ENCODE measurements at regions not wholly inside any gene's neighbourhood (a gene's known extent, or its start where the extent isn't known, plus 50 kb on each side); places are given as distances from the start of the nearest gene placed in this dataset.

- DNase-seq (ENCODE audit: low spot score) (no peak), ATAC-seq (no peak)
Observed at GRCh38 chr6:169943241-169944060, 192.0 kb downstream of the ERMARD start.

GRCh38 chr6:169942173-169942572 is 190.8 kb downstream of the ERMARD start:
- ATAC-seq (no peak), DNase-seq (ENCODE audit: low spot score) (no peak)

DNA sequence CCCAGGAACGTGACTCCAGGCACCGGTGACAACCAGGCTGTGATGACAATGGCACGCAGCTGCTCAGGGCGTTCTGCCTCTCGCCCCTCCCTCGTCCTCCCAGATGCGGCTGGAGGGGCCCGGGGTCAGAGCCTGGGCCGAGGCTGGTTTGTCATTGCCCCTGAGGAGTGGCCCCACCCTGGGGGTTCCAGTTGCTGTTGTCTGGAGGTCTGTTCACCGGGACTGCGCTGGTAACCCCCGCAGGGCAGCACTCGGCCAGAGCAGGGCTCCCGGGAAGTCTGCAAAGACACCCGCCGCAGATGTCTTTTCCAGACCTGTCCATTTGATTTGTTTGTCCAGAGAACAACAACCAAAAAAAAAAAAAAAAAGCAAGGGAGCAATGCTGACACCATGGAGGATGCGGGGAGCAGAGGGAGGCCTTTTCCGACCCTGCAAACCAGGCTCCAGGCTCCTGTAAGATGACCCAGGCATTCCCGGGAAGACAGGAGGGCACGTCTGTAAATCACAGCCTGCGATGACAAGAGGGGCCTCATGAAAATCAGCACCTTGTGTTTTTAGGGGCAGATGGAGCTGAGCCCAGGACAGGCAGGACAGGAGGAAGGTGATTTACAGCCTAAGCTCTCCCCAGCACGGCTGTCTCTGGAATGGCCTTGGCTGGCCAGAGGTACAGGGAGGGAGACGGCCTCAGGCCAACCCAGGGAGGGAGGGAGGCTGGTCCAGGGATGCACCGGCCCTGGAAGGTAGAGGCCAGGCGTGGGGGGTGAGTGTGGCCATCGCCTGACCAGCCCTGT is 189.3 kb downstream of the ERMARD start:
- DNase-seq (ENCODE audit: low spot score), result no peak

DNA sequence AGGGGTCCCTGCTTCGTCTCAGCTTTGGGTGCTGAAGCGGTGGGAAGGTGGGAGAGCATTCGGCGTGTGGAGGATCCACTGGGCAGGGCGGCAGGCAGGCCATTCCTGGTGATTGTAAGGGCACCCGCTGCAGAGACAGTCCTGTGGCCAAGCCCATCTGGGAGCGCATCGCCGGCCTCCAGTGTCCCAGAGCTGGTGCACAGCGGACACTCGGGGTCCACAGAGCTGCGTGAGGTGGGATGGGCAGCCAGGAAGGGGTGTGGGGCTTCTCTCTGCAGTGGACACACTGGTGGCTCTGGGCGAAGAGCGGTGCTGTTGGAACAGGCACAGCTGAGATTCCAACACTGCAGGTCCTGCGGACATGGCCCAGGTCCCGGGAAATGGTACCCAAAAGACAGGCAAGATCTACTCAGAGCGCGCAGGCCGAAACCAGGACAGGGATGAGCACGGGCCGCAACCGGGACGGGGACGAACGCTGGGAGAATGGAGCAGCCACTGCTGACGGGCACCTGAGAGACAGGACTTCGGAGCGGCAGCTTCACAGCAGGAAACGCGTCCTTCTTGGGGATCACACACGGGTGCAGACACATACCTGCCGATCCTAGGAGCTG is 188.2 kb downstream of the ERMARD start:
- DNase-seq (ENCODE audit: low spot score) (no peak), ATAC-seq (no peak)

More for the DNA sequence above, 189.3 kb downstream of the ERMARD start:
- ATAC-seq, result no peak

DNA sequence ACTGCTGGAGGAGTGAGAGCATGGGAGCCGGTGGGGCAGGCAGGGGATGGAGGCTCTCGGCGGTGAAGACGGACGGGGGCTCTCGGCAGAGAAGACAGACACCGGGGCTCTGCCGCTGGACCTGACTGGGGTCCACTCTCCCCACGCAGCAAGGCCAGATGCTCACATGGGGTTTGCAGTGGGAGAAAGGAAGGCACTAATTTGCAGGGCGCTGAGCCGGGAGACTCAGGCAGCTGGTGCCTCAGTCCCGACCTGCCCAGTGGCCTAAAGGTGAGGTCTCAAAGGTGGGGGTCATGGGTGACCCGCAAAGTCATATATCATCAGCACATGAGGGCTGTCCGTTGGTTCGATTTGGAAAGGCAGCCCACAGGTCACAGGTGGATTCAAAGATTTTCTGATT is 187.3 kb downstream of the ERMARD start:
- DNase-seq (ENCODE audit: low spot score), result no peak

GRCh38 chr6:169938262-169938701 is 186.9 kb downstream of the ERMARD start:
- no peak for DNase-seq (ENCODE audit: low spot score)
- ATAC-seq, result no peak

More for the DNA sequence above, 187.3 kb downstream of the ERMARD start:
- ATAC-seq, result no peak

DNA sequence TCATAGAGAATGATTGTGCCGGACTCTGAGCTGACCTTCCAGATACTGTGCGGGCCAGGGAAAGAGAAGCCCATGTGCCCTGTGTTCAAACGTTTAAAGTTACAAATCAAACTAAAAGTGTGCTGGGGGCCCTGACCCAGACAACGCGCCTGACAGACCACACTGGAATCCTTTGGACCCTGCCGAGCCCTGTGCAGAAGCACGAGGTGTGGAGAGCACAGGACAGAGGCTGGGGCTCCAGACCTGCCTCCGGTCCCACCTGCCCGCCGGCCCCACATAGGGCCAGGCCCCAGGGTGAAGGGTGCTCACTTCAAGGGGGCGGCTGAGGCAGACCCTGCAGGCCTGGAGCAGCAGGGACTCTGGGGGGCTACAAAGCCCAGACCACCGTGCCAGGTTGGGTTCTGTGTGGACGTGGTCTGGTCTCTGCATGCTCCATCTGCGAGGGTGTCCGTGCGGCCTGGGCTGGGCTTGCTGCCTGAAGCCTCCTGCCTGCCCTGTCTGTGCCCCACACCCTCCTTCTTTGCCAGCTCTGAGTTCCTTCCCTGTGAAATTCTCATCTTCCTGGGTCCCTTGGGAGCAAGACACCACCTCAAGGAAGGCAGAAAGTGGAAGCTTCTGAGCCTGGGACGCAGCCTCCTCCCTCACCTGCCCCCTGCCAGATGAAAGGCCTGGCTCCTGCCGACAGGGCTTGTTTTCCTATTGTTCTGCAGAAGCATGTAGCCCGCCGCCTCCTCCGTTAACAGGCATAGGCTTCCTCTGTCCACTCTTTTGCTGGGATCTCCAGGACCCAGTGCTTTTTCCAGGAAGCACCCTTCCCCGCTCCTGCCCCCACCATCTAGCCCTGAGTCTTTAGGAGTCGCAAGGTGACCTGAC is 186.2 kb downstream of the ERMARD start:
- no peak for DNase-seq (ENCODE audit: low spot score)
- ATAC-seq, result no peak

- DNase-seq (ENCODE audit: low spot score), result no peak
- no peak for ATAC-seq
Observed at GRCh38 chr6:169936355-169936975, 185.0 kb downstream of the ERMARD start.

GRCh38 chr6:169935861-169936260 is 184.4 kb downstream of the ERMARD start:
- ATAC-seq (no peak), DNase-seq (ENCODE audit: low spot score) (no peak)

DNA sequence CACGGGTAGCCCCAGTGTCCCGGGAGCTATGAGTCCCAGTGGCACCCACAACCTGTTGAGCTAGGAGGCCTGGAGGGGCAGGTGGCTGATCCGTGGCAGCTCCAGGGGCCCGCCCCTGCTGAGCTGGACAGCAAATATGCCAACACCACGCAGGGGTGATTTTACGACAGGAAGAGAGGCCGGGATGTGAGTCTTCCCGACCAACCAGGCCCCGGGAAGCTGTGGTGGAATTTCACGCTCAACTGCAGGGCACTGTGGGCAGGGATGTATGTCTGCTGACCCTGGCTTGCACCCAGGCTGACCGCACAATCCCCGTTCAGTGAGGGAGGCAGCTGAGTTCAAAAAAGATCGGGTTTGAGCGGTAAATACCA is 183.9 kb downstream of the ERMARD start:
- DNase-seq (ENCODE audit: low spot score) (no peak), ATAC-seq (no peak)

GRCh38 chr6:169934699-169935347 is 183.4 kb downstream of the ERMARD start:
- DNase-seq (ENCODE audit: low spot score), result no peak
- peak; percentile 5 for ATAC-seq

GRCh38 chr6:169933839-169934698 is 182.6 kb downstream of the ERMARD start:
- ATAC-seq (peak; percentile 94), DNase-seq (ENCODE audit: low spot score) (peak; percentile 97)

DNA sequence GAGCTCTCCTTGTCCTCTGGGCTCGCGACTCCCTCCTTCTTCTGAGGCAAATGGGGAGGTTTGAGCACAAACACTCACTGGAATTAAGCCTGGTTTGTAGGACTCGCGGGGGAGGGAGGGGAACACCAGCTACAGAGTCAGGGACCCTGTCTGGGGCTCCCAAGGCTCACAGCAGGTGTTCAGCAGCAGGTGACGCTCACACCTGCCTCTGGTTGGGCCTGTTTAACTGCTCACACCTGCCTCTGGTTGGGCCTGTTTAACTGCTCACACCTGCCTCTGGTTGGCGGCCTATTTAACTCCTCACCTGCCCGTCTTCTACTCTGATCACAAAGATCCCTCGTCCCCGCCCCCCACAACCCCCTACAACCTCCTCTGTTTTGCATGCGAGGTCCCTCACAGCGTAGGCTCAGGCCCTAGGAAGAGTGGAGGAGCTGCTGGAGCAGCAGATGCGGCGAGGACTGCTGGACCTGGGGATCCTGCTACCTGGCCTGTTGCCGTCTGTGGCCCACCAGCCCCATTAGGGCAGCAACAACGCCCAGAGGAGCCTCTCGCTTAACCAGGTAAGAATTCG is 181.9 kb downstream of the ERMARD start:
- no peak for ATAC-seq
- no peak for DNase-seq (ENCODE audit: low spot score)

DNA sequence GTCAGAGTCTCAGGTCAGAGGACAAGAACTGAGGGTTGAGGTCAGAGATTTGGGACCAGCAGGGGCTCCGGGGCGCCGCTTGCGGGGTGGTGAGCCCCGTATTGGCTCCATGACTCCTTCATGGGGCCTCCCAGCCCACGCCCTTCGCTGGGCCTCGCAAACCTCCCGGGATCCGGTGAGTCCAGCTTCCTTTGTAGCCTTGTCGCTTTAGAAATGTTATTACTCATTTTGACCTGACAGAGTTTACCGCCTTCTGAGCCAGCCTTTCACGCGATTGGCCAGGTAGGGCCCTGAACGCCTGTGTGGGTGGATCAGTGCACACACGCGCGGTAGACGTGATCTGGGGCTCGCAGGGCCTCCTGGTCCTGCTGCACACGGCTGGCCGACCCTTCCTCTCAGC is 181.1 kb downstream of the ERMARD start:
- DNase-seq (ENCODE audit: low spot score) (no peak), ATAC-seq (no peak)

GRCh38 chr6:169931261-169931660 is 179.8 kb downstream of the ERMARD start:
- ATAC-seq, result no peak
- no peak for DNase-seq (ENCODE audit: low spot score)

DNA sequence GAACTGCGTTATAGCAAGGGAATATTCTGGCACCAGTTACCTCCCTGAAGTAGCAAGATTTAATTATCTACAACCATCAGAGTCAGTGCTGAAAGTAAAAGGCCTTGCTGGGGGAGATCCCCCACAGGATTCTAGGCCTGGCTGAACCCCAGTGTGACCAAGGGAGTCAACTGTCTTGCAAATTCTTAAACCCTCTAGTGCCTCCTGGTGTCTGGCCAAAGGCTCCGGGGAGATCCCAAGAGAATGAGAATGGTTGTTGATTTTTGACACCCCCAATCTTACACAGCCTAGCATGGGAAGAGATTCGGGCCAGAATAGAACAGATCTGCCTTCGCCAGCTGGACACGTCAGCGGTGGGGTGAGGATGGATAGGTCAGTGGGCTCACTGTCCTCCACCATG is 179.4 kb downstream of the ERMARD start:
- no peak for DNase-seq (ENCODE audit: low spot score)
- ATAC-seq, result no peak

DNA sequence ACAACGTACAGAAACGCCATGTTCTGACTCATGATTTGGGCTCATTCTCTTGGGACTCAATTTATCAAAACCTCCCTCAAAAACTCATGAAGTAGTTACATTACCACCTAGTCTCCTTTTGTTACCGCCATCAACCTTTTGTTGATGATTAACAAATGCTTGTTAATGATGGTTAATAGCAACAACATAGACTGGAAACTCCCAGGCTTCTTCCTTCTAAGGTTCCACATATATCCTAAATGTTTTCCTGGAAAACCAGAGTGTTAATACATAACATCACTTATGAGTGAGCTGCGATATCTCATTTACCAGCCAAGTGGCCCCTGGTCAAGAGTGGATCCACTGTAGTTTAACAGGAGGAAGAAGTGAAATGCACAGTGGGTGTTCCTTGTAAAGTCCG is 176.3 kb downstream of the ERMARD start:
- ATAC-seq, result no peak

DNA sequence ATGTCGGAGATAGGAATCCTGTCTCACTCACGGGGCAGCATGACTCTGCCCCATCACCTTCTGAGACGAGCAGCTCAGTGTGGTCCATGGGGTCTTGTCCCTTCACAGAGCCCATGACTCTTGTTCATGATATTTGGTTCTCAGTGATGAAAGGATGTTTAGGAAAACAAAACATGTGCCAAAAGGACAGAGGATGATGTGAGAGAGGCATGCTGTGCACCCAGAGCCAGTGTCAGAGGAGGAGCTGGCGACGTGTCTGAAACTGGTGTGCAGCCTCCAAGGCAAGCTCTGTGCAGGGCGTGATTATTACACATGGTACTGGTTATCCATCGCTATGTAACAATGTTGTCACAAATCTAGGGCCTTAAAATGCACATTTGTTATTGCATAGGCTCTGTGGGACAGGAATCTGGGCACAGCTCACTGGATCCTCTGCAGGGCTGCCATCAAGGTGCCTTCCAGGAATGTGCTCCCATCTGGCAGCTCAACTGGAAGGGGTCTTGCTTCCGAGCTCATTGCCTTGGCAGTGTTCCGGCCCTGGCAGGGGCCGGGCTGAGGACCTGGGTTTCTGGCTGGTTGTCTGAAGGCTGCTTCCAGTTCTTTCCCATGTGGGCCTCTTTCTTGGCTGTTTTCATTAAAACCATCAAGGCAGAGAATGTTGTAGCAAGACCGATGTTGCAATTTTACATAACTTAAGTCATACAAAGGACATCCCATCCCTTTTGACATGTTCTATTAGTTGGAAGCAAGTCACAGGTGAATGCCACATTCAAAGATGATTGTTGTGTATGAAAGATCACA is 175.4 kb downstream of the ERMARD start:
- ATAC-seq (no peak), DNase-seq (ENCODE audit: low spot score) (peak; percentile 19)

More for the DNA sequence above, 176.3 kb downstream of the ERMARD start:
- no peak for DNase-seq (ENCODE audit: low spot score)
